Astrocyte (in vitro differentiated cells and primary cell): ENCODE measurements at regions not wholly inside any gene's neighbourhood (a gene's known extent, or its start where the extent isn't known, plus 50 kb on each side); places are given as distances from the start of the nearest gene placed in this dataset.
A peak's percentile ranks its signal among the peaks of the same experiment; 100 is the strongest.

Experiments used
- DNase-seq: peaks from one replicate; pipeline ENCODE4 v3.0.0-alpha.2; 2010; ENCODE audit warnings: low read depth
- FAIRE-seq: peaks from 2 replicates; lab custom pipeline; 2011; peaks lifted over from hg19 to GRCh38; lab: Jason Lieb, UNC
- H2AFZ ChIP-seq: 2 replicates; pipeline ENCODE4 v1.6.0; 2012; ENCODE audit warnings: low read depth, low read length, inconsistent platforms
- H3K27ac ChIP-seq: 2 replicates; pipeline ENCODE4 v1.5.1; 2011; ENCODE audit warnings: low read depth, low read length, inconsistent platforms
- H3K27me3 ChIP-seq: 2 replicates; pipeline ENCODE4 v1.6.0; 2011; ENCODE audit warnings: low read length, inconsistent platforms; ENCODE audit not compliant: insufficient read depth
- H3K36me3 ChIP-seq: 2 replicates; pipeline ENCODE4 v1.5.1; 2011; ENCODE audit warnings: low read length, inconsistent platforms; ENCODE audit not compliant: insufficient read depth
- H3K4me1 ChIP-seq: 2 replicates; pipeline ENCODE4 v1.5.1; 2011; ENCODE audit warnings: low read length, inconsistent platforms; ENCODE audit not compliant: insufficient read depth
- H3K4me2 ChIP-seq: 2 replicates; pipeline ENCODE4 v1.6.0; 2012; ENCODE audit warnings: low read length, inconsistent platforms
- H3K4me3 ChIP-seq: 2 replicates; pipeline ENCODE4 v1.5.1; 2011; ENCODE audit warnings: low read depth, mild to moderate bottlenecking, low read length, inconsistent platforms; ENCODE audit not compliant: insufficient read depth
- H3K79me2 ChIP-seq: 2 replicates; pipeline ENCODE4 v1.6.0; 2012; ENCODE audit warnings: mild to moderate bottlenecking, low read length, inconsistent platforms; ENCODE audit not compliant: insufficient read depth
- H3K9ac ChIP-seq: 2 replicates; pipeline ENCODE4 v1.6.0; 2012; ENCODE audit warnings: mild to moderate bottlenecking, low read length, inconsistent platforms
- H3K9me3 ChIP-seq: 2 replicates; pipeline ENCODE4 v1.5.1; 2012; ENCODE audit warnings: low read depth, mild to moderate bottlenecking, low read length, inconsistent platforms; ENCODE audit not compliant: insufficient read depth
- H4K20me1 ChIP-seq: 2 replicates; pipeline ENCODE4 v1.6.0; 2012; ENCODE audit warnings: low read length, inconsistent platforms; ENCODE audit not compliant: insufficient read depth
- H3K27ac Mint-ChIP-seq: one replicate; pipeline ENCODE4 v1.8.0; 2021; ENCODE audit warnings: mild to moderate bottlenecking, mixed read lengths; ENCODE audit not compliant: unreplicated experiment
- H3K27me3 Mint-ChIP-seq: one replicate; pipeline ENCODE4 v1.8.0; 2021; ENCODE audit warnings: low read depth, mixed read lengths; ENCODE audit not compliant: unreplicated experiment
- H3K36me3 Mint-ChIP-seq: one replicate; pipeline ENCODE4 v1.8.0; 2021; ENCODE audit warnings: low read depth, mixed read lengths; ENCODE audit not compliant: unreplicated experiment
- H3K4me1 Mint-ChIP-seq: one replicate; pipeline ENCODE4 v1.8.0; 2021; ENCODE audit warnings: low read depth, mixed read lengths; ENCODE audit not compliant: unreplicated experiment
- H3K4me3 Mint-ChIP-seq: one replicate; pipeline ENCODE4 v1.8.0; 2021; ENCODE audit warnings: mild to moderate bottlenecking, moderate library complexity, mixed read lengths; ENCODE audit not compliant: unreplicated experiment
- H3K9me3 Mint-ChIP-seq: one replicate; pipeline ENCODE4 v1.8.0; 2021; ENCODE audit warnings: mild to moderate bottlenecking, mixed read lengths; ENCODE audit not compliant: unreplicated experiment
- EZH2 ChIP-seq: IDR thresholded peaks from 2 replicates; pipeline ENCODE4 v1.6.1; 2012; ENCODE audit warnings: mild to moderate bottlenecking, low read length, inconsistent platforms; ENCODE audit not compliant: insufficient read depth
- TF ChIP-seq, protein P1 (sequence below): IDR thresholded peaks from 2 replicates; pipeline ENCODE4 v1.5.1; 2011; ENCODE audit warnings: low read depth, mild to moderate bottlenecking, inconsistent platforms, low read length, moderate library complexity; ENCODE audit not compliant: insufficient read depth

DNA sequence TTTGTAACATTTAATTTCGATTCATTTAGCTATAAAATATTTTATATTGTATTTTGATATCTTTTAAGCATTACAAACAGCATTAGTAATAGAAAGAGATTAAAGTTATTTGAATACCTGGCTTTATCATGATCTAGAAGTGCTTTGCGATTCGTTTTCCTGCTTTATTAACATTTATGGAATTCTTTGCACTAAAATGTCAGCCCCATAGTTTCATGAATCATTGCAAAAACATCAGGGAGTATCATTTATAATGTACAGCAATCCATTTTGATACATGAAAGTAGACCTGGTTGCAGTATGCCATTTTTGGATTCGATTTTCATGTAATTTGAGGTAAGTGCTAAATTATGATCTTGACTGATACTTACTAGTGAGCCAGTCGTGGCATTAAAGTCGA, 108.0 kb upstream of the DPYD start:
- Histone ChIP-seq H4K20me1 (no peaks in the 10 kb centered on the region), H3K27me3 (no peaks in the 10 kb centered on the region), H3K27ac (peak overlapping the region; percentile 42), H3K4me1 (peaks cover 12% of the 10 kb centered on the region), H3K36me3 (no peaks in the 10 kb centered on the region), H3K4me2 (peak overlapping the region; percentile 53), H3K4me3 (no peak overlapping the region), H3K9ac (no peak overlapping the region), H3K79me2 (peaks cover 16% of the 10 kb centered on the region), H2AFZ (no peak overlapping the region), H3K9me3 (no peaks in the 10 kb centered on the region)
- FAIRE-seq (no peak), DNase-seq (no peak)
- Mint-ChIP-seq H3K27ac (no peak overlapping the region), H3K4me1 (peaks cover 7% of the 10 kb centered on the region), H3K36me3 (no peaks in the 10 kb centered on the region), H3K4me3 (no peak overlapping the region), H3K9me3 (no peaks in the 10 kb centered on the region), H3K27me3 (no peaks in the 10 kb centered on the region)
- TF ChIP-seq, protein P1, sequence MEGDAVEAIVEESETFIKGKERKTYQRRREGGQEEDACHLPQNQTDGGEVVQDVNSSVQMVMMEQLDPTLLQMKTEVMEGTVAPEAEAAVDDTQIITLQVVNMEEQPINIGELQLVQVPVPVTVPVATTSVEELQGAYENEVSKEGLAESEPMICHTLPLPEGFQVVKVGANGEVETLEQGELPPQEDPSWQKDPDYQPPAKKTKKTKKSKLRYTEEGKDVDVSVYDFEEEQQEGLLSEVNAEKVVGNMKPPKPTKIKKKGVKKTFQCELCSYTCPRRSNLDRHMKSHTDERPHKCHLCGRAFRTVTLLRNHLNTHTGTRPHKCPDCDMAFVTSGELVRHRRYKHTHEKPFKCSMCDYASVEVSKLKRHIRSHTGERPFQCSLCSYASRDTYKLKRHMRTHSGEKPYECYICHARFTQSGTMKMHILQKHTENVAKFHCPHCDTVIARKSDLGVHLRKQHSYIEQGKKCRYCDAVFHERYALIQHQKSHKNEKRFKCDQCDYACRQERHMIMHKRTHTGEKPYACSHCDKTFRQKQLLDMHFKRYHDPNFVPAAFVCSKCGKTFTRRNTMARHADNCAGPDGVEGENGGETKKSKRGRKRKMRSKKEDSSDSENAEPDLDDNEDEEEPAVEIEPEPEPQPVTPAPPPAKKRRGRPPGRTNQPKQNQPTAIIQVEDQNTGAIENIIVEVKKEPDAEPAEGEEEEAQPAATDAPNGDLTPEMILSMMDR: no peak
- no peak for TF ChIP-seq EZH2

GRCh38 chr1:98027103-98027705, 106.4 kb upstream of the DPYD start:
- Histone ChIP-seq H3K4me3 (no peak overlapping the region), H2AFZ (no peak overlapping the region), H3K36me3 (no peaks in the 10 kb centered on the region), H3K79me2 (peaks cover 2% of the 10 kb centered on the region), H3K4me1 (peaks cover 12% of the 10 kb centered on the region), H3K9me3 (no peaks in the 10 kb centered on the region), H3K27me3 (no peaks in the 10 kb centered on the region), H3K9ac (no peak overlapping the region), H4K20me1 (no peaks in the 10 kb centered on the region), H3K27ac (no peak overlapping the region), H3K4me2 (no peak overlapping the region)
- H3K9me3 Mint-ChIP-seq: no peaks in the 10 kb centered on the region
- no peaks in the 10 kb centered on the region for H3K27me3 Mint-ChIP-seq
- no peak overlapping the region for H3K4me3 Mint-ChIP-seq
- FAIRE-seq: no peak
- H3K36me3 Mint-ChIP-seq: no peaks in the 10 kb centered on the region
- TF ChIP-seq, protein P1: no peak
- no peak for TF ChIP-seq EZH2
- no peak for DNase-seq
- H3K4me1 Mint-ChIP-seq: peaks cover 7% of the 10 kb centered on the region
- H3K27ac Mint-ChIP-seq: no peak overlapping the region

GRCh38 chr1:98025858-98026257, 105.0 kb upstream of the DPYD start:
- Histone ChIP-seq H3K27ac (no peak overlapping the region), H3K27me3 (no peaks in the 10 kb centered on the region), H3K4me3 (no peak overlapping the region), H2AFZ (no peak overlapping the region), H3K36me3 (no peaks in the 10 kb centered on the region), H3K4me2 (no peak overlapping the region), H3K79me2 (no peaks in the 10 kb centered on the region), H3K4me1 (peaks cover 7% of the 10 kb centered on the region), H3K9ac (no peak overlapping the region), H4K20me1 (no peaks in the 10 kb centered on the region), H3K9me3 (no peaks in the 10 kb centered on the region)
- H3K27ac Mint-ChIP-seq: no peak overlapping the region
- TF ChIP-seq, protein P1: no peak
- H3K9me3 Mint-ChIP-seq: no peaks in the 10 kb centered on the region
- no peak overlapping the region for H3K4me3 Mint-ChIP-seq
- peaks cover 7% of the 10 kb centered on the region for H3K4me1 Mint-ChIP-seq
- FAIRE-seq: no peak
- H3K27me3 Mint-ChIP-seq: no peaks in the 10 kb centered on the region
- no peaks in the 10 kb centered on the region for H3K36me3 Mint-ChIP-seq
- DNase-seq: no peak
